HL-60 (cell line): ENCODE measurements at regions not wholly inside any gene's neighbourhood (a gene's known extent, or its start where the extent isn't known, plus 50 kb on each side); places are given as distances from the start of the nearest gene placed in this dataset.

Experiments
- CTCF ChIP-seq: IDR thresholded peaks from one replicate; pipeline ENCODE4 v1.5.1; 2011; ENCODE audit warnings: low read length, control low read depth, inconsistent platforms; ENCODE audit not compliant: insufficient read depth
- GABPA ChIP-seq: IDR thresholded peaks from 2 replicates; pipeline ENCODE4 v1.6.1; 2012; ENCODE audit warnings: low read depth
- POLR2AphosphoS5 ChIP-seq: IDR thresholded peaks from 2 replicates; pipeline ENCODE4 v1.6.1; 2012; ENCODE audit warnings: low read depth
- REST ChIP-seq: IDR thresholded peaks from 2 replicates; pipeline ENCODE4 v1.6.1; 2012; ENCODE audit warnings: low read depth; ENCODE audit not compliant: insufficient replicate concordance
- SPI1 ChIP-seq: IDR thresholded peaks from 2 replicates; pipeline ENCODE4 v1.6.1; 2012; ENCODE audit warnings: low read depth, mild to moderate bottlenecking, borderline replicate concordance

GRCh38 chr6:167673946-167674345 is 152.8 kb upstream of the AFDN start:
- TF ChIP-seq CTCF = no peak
- no peak for TF ChIP-seq POLR2AphosphoS5
- no peak for TF ChIP-seq REST
- no peak for TF ChIP-seq GABPA
- TF ChIP-seq SPI1 = no peak
